ENCODE measurements at regions not wholly inside any gene's neighbourhood (a gene's known extent, or its start where the extent isn't known, plus 50 kb on each side); places are given as distances from the start of the nearest gene placed in this dataset.

DNA sequence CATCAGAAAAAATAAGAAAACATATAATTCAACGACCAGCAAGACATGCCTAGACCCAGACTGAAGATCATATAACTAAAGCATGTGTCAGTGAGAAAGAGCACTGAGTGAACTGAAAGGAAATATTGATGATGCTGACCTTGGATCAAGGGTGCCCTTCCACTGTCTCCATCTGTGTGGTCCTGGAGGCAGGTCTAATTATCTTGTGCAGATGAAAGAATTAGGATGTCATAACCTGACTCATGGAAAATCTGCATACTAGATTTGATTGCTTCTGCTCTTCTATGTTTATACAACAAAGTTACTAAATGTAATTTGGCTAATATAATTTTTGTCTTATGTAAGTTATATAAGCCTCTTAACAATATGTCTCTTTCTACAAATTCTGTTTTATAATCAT lies 264.6 kb upstream of the TGFBR2 start:
- Mint-ChIP-seq H3K27ac (no peak overlapping the region), H3K36me3 (no peaks in the 10 kb centered on the region), H3K9me3 (peaks cover 0 to 8% (median 1%) of the 10 kb centered on the region in 7 donors), H3K4me3 (no peak overlapping the region), H3K4me1 (no peaks in the 10 kb centered on the region), H3K27me3 (ENCODE audit: low read depth in 3 of 3) (peaks cover 0 to 1% (median 0%) of the 10 kb centered on the region in 3 donors)
- WGBS (ENCODE audit: insufficient coverage): no CpG with 5 or more reads among the region's 1 CpG
- Histone ChIP-seq H3K27me3 (ENCODE audit: control insufficient read depth in 2 of 2, insufficient read depth in 2 of 2, low read length in 2 of 2) (no peaks in the 10 kb centered on the region), H3K9ac (ENCODE audit: insufficient read depth, low read length, poor library complexity, severe bottlenecking) (no peak overlapping the region), H4K20me1 (ENCODE audit: insufficient read depth, low read length) (no peaks in the 10 kb centered on the region), H3K4me1 (ENCODE audit: control insufficient read depth in 1 of 2, insufficient read depth in 2 of 2, low read length in 2 of 2) (no peaks in the 10 kb centered on the region), H3K9me3 (replicated peaks in 1 of 2; ENCODE audit: control insufficient read depth in 1 of 2, insufficient read depth in 1 of 2, low read length in 2 of 2) (no peaks in the 10 kb centered on the region), H3K4me2 (replicated peaks; ENCODE audit: extremely low read depth, low read length, poor library complexity, severe bottlenecking) (no peak overlapping the region), H3K27ac (ENCODE audit: low read depth in 1 of 2, low read length in 2 of 2) (no peak overlapping the region), H3K36me3 (replicated peaks in 1 of 2; ENCODE audit: control insufficient read depth in 1 of 2, insufficient read depth in 2 of 2, low read length in 2 of 2) (no peaks in the 10 kb centered on the region), H3K4me3 (replicated peaks in 1 of 3; ENCODE audit: low read depth in 2 of 3, low read length in 3 of 3) (no peak overlapping the region), H2AFZ (ENCODE audit: insufficient read depth, low read depth, low read length, poor library complexity, severe bottlenecking) (no peak overlapping the region), H3K79me2 (ENCODE audit: insufficient read depth, low read length) (no peaks in the 10 kb centered on the region)
- no peak for DNase-seq
- TF ChIP-seq, protein P1, sequence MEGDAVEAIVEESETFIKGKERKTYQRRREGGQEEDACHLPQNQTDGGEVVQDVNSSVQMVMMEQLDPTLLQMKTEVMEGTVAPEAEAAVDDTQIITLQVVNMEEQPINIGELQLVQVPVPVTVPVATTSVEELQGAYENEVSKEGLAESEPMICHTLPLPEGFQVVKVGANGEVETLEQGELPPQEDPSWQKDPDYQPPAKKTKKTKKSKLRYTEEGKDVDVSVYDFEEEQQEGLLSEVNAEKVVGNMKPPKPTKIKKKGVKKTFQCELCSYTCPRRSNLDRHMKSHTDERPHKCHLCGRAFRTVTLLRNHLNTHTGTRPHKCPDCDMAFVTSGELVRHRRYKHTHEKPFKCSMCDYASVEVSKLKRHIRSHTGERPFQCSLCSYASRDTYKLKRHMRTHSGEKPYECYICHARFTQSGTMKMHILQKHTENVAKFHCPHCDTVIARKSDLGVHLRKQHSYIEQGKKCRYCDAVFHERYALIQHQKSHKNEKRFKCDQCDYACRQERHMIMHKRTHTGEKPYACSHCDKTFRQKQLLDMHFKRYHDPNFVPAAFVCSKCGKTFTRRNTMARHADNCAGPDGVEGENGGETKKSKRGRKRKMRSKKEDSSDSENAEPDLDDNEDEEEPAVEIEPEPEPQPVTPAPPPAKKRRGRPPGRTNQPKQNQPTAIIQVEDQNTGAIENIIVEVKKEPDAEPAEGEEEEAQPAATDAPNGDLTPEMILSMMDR (IDR thresholded peaks at IDR 0.05): no peak
- intact Hi-C loops (cut with micrococcal nuclease): no loop called here

DNA sequence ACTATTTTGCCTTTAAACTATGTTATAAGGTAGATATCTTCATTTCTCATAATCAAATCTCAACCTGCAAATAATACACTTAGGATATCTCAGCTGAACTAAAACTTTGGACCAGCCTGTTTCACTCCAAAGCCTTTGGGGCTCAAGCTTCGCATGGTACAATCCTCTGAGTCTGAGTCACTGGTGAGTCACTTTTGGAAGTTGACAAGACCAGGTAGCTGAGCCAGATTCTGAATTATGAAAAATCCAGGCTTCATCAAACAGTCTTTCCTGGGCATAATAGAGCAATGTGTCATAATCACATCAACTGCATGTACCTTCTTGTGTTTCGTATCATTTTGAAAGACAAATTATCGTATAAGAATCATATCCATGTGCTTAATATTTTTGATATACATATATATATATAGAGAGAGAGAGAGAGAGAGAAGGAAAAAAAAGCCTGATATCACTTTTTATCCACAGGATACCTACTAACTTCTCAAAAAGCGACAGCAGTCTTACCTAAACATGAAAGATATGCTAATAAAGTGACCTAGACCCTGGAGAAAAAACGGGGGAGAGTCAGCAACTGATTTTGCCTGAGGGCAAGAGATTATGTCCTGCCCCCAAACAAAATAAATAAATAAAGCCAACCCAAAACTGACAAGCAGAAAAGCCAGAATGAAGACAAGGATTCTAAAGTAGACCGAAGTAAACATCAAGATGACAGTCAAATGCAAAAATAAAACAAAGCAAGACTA lies 263.9 kb upstream of the TGFBR2 start:
- H3K9me3 Mint-ChIP-seq: peaks cover 0 to 3% (median 0%) of the 10 kb centered on the region in 7 donors
- no peaks in the 10 kb centered on the region for H3K79me2 ChIP-seq (ENCODE audit: insufficient read depth, low read length)
- no peaks in the 10 kb centered on the region for H3K4me1 Mint-ChIP-seq
- no peak overlapping the region for H3K9ac ChIP-seq (ENCODE audit: insufficient read depth, low read length, poor library complexity, severe bottlenecking)
- peaks cover 0 to 1% (median 0%) of the 10 kb centered on the region in 3 donors for H3K27me3 Mint-ChIP-seq (ENCODE audit: low read depth in 3 of 3)
- H3K4me3 ChIP-seq (replicated peaks in 1 of 3; ENCODE audit: low read depth in 2 of 3, low read length in 3 of 3): no peak overlapping the region
- H3K36me3 ChIP-seq (replicated peaks in 1 of 2; ENCODE audit: control insufficient read depth in 1 of 2, insufficient read depth in 2 of 2, low read length in 2 of 2): no peaks in the 10 kb centered on the region
- H3K27ac Mint-ChIP-seq: no peak overlapping the region
- no peak overlapping the region for H3K4me3 Mint-ChIP-seq
- no peak overlapping the region for H3K27ac ChIP-seq (ENCODE audit: low read depth in 1 of 2, low read length in 2 of 2)
- H3K9me3 ChIP-seq (replicated peaks in 1 of 2; ENCODE audit: control insufficient read depth in 1 of 2, insufficient read depth in 1 of 2, low read length in 2 of 2): no peaks in the 10 kb centered on the region
- no peaks in the 10 kb centered on the region for H3K27me3 ChIP-seq (ENCODE audit: control insufficient read depth in 2 of 2, insufficient read depth in 2 of 2, low read length in 2 of 2)
- no peak overlapping the region for H3K4me2 ChIP-seq (replicated peaks; ENCODE audit: extremely low read depth, low read length, poor library complexity, severe bottlenecking)
- no peak overlapping the region for H2AFZ ChIP-seq (ENCODE audit: insufficient read depth, low read depth, low read length, poor library complexity, severe bottlenecking)
- no peaks in the 10 kb centered on the region for H3K36me3 Mint-ChIP-seq
- 92% methylated on average over 1 of the region's 6 CpGs for WGBS (ENCODE audit: insufficient coverage)
- H3K4me1 ChIP-seq (ENCODE audit: control insufficient read depth in 1 of 2, insufficient read depth in 2 of 2, low read length in 2 of 2): no peaks in the 10 kb centered on the region
- intact Hi-C loops (cut with micrococcal nuclease): no loop called here
- TF ChIP-seq, protein P1 (IDR thresholded peaks at IDR 0.05): no peak
- no peaks in the 10 kb centered on the region for H4K20me1 ChIP-seq (ENCODE audit: insufficient read depth, low read length)
- peak in 1 of 3 donors; percentile 17 for DNase-seq

All from CD14-positive monocyte (primary cell).